GM19455 (cell line): ENCODE measurements at regions not wholly inside any gene's neighbourhood (a gene's known extent, or its start where the extent isn't known, plus 50 kb on each side); places are given as distances from the start of the nearest gene placed in this dataset.
"Not testable (repeated sequence)": the region's sequence is repeated elsewhere in the genome, so short reads cannot be mapped to it uniquely, and the experiment has no call there.

ENCODE experiments used
- ATAC-seq: cut with Tn5 transposase; IDR thresholded peaks from one replicate; pipeline ENCODE4 v1.9.1; 2021; ENCODE audit not compliant: unreplicated experiment

DNA sequence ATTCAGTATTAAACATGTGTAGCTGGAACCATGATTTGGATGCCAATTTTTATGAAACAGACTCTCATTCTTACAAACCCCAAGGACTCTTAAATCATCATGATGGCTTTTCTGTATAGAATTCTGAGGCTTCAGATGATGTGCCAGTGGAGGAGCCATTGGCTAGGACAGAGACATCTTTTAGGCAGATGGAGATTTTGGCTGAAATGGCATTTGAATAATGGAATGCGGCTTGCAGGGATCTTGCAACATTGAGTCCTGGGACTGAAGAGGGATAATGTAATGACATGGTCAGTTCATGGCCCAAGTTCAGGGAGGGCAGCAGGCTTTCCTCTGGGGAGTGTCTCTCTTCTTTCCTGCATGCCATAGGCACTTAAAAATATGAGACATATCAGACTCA, 172.4 kb downstream of the ABCA8 start:
- no peak for ATAC-seq

DNA sequence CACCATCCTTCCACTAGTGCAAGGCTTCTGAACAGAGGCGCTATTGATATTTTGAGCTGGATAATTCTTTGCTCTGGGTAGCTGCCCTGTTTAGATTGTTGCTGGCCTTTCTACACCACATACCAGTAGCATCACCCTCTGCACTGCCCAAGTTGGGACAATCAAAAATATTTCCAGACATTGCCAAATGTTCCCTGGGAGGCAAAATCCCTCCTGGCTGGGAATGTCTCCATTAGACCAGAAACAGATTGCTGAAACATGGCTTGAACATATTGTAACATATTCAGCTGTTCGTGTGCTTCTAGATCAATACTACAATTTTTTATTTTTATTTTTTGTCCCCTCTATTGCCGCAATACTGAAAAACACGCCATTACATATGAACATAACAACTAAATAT, 174.6 kb downstream of the ABCA8 start:
- ATAC-seq = no peak

DNA sequence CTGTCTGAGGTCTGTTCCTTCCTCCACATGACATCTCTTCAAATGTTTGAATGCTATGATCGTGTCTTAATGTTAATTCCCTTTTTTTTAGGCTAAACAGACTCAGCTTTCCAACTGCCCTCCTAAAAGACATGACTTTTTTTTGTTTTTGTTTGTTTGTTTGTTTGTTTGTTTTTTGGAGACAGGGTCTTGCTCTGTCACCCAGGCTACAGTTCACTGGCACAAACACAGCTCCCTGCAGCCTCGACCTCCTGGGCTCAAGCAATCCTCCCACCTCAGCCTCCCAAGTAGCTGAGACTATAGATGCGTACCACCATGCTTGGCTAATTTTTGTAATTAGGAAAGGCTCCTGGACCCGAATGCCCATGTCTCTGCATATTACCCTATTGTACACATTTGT, 176.5 kb downstream of the ABCA8 start:
- ATAC-seq = no peak

DNA sequence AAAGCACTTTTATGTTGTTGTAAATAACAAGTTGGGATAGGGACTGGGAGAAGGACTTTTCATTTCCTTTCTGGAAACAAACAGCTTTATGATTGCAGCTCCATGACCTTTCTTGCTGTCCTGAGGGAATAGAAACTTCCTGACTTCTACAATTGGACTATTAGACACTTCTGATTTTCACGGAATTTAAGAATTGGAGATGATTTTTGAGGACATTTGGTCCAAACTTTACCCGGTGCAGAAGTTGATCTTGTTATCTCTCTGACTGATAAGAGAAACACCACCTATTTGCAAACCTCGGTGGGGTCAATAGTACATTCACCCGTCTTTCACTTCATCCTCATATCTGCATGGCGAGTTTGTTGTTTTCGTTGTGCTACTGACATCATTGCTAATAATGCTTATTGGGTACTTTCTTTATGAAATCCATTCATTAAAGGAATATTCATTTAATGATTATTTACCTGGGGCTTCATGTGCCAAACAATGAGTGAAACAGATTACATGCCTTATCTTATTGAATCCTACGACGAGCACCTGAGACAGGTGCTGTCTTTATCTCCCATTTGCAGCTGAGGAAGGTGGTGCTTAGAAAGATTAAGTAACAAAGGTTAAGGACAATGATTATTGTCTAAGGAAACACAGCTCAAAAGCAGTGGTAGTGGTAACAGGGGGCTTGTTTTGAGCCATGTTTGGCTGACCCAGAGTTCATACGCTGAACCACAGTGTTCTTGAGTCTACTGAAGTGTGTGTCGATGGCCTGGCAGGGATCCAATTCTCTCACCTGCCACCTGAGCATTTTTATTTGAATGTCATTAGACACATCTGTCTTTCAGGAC, 176.9 kb upstream of the FAM20A start:
- ATAC-seq = no peak

DNA sequence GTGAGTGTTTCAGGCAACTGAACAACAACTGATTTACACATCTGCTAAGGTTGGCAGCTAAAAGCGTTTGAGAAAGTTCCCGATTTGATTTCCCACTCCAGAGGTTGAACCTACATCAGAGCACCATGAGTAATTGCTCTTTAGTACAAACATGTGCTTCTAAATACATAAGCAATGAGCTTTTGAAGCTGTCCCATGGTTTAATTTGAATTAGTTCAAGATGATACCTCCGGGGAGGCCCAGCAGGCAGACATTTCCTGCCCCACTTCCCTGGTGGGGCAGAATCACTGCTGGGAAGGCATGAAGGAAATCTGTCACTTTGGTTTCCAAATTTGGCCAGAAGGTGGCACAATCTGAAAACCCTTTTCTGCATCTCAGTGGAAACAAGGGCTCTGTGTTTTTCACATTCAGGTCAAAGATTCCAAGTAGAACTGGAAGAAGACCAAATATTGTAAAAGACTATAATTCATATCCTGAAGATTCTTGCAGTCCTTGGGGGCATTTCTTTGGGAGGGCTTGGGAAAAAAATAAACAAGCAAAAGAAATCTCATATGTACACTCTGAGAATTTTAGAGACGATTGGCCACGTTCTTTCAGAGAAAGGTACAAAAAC, 176.2 kb upstream of the FAM20A start:
- ATAC-seq = no peak

DNA sequence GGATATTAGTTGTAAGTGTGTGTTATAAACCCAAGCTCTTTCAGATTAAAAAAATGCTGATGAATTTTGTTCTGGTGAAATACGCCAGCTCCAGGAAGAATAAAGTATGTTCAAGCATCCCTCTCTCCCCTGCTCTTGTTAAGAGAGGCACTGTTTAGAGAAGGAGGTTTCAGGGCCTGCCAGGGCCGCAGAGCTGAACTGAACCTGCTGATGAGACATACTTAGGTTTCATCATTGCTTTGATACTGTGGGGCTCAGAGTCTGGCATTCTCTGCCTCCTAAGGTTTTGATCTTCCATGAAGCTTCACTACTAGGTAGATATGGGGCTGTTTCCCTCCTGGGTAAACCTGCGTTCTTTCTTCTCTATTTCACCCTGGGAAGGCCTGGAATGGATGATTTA, 175.3 kb upstream of the FAM20A start:
- no peak for ATAC-seq

DNA sequence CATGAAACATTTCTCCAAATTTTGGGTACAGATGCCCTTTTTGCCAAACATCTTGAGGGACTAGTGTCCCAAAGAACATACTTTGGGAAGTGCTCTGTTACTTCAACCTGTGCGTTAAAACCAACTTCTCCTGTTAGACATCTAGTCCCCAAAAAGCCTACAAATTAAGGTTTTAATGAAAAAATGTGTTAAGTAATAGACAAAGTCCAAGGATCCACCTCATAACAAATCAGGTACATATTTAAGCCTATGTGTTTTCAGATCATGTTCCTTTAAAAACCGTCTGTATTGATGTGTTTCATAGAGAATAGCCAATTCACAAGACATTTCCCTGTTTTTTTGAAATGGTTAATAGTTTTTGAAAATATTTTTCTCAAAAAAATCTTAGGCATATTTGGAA, 174.8 kb upstream of the FAM20A start:
- no peak for ATAC-seq

DNA sequence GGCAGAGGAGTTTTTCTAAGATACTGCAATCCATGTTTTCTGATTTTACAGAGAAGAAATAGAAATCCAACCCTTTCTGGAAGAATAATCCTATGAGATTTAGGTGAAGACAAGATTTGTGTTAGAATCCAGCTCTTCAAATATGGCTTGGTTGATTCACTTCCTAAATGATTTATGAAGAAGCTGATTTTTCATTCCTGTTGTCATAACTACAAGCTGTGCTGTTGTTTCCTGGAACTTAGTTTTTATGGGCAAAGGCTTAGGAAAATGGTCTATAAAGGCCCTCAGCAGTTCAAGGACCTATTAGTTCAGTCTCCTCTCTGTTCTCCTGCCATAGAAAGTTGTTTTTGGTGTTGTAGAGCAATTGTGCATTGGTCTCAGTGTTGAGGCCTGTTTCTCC, 174.2 kb upstream of the FAM20A start:
- ATAC-seq = no peak

DNA sequence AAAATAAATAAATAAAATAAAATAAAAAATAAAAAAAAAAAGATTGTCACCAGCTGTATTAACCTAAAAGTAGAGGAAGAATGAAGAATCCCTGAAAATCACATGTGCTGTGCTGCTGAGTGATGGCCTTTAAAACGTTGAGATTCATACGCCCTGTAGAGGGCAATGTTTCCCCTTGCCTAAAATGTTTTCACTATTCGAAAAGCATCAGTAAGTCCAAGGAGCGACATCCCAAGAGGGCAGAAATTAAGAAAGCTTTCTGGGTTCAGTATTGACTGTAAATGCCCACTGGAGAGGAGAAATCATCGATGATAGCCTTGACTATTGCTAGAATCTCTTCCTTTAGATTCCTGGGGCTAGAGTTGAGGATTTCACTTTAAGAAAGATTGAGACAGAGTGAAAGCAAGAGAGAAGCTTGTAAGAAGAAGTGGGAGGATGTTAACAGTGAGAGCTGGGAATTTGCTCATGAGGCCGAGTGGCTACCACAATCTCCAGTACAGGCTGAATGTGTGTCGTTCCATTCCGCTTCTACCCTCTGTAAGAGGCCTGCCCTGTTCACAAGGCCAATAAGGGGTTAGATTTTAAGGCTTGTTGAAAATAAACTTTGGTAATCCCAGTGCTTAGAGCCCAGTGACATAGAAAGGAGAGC, 170.8 kb upstream of the FAM20A start:
- ATAC-seq = no peak

DNA sequence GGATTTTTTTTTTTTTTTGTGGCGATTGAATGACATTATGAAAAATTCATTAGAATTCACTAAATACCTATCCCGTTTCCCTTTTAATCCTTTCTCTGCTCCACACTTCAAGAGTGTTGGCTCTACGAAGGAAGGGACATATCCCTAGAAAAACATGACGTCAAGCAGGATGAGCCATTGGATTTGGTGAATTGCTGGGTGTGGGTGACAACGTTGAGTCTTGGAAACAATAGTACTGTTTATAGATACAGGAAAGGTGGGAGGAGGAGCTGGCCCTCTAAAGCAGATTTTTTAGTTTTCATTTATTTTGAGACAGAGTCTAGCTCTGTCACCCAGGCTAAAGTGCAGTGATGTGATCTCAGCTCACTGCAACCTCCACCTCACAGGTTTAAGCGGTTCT, 167.6 kb upstream of the FAM20A start:
- no peak for ATAC-seq

DNA sequence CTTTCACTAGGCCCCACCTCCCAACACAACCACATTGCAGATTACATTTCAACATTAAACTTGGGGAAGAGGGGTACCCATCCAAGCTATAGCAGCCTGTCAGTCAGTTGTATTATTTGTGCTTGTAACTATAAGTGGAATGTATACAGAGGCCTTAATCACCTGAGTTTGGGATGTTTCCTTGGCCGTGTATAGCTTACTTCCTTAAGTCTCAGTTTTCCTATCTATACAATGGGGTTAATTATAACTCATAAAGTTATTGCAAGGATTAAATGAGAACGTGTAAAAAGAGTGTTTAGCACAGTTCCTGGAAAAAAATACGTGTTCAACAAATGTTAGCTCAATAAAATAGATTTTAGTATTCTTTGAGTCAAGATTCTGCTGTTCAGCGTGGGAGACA, 165.5 kb upstream of the FAM20A start:
- no peak for ATAC-seq

DNA sequence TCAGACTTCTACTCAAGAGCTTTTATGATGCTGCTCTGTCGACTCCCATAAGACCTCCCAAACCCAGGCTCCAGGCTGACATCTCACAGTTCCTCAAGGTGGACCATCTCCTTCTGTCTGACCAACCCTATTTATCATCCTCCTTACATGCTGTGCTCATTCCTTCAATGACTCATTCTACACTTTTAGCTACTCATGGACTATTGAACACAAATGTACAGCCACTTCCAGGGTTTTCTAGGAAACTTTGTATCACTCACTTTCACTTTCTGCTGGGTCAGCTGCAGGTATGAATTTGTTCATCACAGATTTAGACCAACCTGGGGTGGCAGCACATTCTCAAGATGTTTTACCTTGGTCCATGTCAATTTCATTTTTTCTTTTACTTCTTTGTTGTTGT, 162.4 kb upstream of the FAM20A start:
- no peak for ATAC-seq

DNA sequence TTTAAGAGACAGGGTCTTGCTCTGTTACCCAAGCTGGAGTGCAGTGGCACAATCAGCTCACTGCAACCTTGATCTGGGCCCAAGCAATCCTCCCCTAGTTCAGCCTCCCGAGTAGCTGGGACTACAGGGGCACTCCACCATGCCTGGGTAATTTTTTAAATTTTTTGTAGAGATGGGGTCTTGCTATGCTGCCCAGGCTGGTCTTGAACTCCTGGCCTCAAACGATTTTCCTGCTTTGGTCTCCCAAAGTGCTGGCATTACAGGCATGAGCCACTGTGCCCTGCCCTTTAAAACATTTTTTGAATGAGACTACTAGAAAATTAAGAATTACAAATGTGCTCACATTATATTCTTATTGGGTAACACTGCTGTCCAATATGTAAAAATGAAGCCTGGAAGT, 161.7 kb upstream of the FAM20A start:
- no peak for ATAC-seq

DNA sequence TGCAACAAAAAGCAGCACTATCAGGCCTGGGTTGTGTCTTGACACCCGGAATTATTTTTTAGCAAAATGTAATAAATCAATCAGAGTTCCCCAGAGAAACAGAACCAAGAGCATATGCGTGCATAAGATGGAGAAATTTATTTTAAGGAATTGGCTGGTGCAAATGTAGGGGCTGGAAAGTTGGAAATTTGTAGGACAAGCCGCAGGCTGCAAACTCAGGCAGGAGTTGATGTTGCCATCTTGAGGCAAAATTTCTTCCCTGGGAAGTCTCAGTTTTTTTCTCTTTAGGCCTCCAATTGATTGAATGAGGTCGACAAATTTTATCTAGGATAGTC, 158.9 kb upstream of the FAM20A start:
- ATAC-seq = no peak

DNA sequence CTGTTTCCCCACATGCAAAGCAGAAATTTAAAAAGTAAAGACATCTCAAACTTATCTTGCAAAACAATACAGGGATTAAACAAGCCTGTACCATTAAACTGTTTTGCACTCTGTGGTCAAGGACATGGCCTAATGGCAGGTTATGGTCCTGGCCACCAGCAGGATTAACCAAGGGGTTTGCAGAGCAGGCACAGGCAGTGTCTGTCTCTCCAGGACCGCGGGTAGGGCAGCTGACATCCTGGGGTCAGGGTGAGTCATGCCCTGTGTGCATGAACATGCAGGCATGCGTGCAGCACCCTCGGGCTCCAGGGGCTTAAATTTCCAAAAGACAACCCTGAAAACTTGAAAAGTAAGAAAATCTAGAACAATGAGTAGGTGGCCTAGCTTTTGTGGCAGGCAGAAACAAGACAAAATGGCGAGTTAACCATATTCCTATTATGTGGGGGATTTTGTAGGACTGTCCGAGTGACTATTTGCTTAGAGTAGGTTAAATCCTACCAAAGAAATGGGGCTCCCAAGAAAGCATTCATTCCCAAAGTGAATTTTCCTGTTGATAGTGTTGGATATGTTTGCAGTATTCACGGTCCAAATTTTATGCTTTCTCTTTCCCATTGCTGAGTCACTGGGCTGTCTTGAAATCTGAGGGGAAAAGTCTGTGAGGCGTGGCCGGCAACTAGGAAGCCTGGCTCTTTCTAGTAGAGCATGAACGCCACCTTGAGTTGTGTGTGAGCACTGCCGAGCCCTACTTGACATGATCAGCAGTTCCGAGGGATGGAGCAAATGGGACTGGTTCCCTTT, 158.4 kb upstream of the FAM20A start:
- ATAC-seq = peak; percentile 90

DNA sequence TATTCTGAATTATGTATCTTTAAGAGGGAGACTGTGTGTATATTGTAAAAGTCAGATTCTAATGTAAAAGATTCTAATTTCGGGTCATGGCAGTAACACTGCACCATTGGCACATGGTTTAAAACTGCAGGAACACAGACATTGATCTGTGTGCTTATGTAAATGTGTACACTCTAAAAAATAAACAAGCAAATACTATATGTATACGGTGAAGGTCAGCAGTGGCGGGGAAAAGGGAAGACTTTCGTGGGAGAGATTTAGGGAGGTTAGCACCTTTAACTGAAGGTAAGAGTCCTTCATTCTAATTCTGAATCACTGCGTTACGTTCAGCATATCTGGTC, 157.8 kb upstream of the FAM20A start:
- no peak for ATAC-seq

DNA sequence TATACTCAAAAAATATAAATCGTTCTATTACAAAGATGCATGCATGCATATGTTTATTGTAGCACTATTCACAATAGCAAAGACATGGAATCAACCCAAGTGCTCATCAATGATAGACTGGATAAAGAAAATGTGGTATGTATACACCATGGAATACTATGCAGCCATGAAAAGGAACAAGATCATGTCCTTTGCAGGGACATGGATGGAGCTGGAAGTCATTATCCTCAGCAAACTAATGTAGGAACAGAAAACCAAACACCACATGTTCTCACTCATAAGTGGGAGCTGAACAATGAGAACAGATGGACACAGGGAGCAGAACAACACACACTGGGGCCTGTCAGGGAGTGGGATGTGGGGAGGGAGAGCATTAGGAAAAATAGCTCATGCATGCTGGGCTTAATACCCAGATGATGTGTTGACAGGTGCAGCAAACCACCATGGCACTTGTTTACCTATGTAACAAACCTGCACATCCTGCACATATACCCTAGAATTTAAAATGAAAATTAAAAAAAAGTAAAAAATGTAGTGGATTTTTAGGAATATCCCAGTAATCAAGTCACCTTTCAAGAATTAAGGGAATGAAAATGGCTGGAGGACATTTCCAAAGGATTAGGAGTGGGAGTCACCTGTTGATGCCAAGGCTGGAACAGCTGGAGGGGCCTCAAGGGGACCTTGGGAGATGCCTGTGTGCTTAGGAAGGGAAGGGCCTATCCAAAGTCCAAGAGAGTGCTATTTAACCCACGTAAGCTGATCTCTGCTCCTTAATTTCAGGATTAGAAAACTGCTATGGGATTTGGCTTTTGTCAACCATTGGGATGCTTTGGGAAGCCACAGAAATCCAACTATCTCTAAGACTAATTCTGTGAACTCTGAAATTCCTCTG, 156.9 kb upstream of the FAM20A start:
- not testable (repeated sequence) for ATAC-seq

DNA sequence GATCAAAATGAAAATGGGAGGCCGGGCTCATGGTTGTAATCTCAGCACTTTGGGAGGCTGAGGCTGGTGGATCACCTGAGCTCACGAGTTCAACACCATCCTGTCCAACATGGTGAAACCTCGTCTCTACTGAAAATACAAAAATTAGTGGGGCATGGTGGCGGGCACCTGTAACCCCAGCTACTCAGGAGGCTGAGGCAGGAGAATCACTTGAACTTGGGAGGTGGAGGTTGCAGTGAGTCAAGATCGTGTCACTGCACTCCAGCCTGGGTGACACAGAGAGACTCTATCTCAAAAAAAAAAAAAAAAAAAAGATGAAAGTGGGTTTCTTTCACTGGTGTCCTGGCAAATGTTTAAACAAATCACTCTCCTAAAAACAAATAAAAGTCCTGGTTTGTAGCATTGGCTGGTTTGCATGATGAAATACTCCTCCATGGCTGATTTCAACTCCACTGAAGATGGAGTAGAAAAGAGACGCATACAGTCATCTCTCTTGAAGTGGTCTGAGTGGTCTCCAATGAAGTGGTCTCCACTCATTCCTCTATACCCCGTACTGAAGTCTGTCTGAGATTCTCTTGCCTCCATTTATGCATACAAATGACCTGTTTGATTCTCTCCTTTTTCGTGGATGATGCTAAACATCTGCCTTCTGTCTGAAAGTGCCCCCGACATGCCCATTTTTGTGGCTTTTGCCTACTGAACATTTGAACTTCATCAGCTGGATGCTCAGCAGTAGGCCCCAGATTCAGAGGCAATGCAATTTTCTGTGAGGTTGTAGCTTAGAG, 153.0 kb upstream of the FAM20A start:
- no peak for ATAC-seq

DNA sequence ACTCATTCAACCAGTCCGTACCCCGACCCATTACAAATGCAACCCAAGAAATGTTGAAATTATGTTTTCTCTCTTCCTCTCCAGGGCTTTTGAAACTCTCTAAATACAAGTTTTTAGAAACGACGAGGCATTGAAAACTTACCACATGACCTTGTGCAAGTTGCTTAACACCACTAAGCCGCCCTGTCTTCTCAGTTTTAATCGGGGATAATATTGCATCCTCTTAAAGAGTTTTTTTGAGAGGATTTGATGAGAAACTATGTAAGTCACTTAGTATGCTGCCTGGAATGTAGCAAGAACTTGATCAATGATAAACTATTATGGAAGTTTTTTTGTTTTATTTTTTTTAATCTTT, 149.0 kb upstream of the FAM20A start:
- no peak for ATAC-seq
